ENCODE measurements at regions not wholly inside any gene's neighbourhood (a gene's known extent, or its start where the extent isn't known, plus 50 kb on each side); places are given as distances from the start of the nearest gene placed in this dataset.

DNA sequence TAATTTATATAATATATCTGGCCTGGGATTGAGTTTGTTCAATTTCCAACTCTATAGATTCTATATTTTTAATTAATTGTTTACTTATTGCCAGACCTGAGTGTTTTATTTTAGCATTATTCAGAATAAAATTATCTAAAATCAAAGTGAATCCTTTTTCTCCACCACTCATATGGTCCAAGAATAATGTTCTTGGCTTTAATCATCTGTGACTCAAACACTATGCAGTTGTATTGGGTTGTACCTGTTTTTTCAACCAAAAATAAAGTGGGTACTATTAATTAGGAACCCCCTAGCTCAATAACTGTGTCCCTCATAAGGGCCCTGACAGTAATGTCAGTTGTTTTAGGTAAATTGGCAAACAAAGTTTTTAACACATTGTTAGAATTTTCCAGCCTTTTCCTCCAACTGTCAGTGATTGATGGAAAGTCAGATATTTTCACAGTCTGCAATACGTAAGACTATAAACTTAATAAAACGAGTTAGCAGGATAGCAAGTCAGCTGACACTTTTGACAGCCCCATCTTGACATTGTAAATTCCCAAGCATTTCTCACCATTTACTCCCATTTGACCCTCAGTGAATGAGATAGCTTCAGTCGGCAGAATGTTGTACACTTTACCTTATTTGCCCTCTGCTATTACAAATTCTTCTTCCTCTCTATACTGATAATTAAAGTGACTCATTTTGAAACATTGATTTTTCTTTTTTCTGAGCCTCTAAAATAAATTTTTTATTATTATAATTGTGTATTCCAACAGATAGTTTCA lies 587.4 kb downstream of the METTL4 start:
- DNase-seq (ENCODE audit: low read depth in 3 of 3, low spot score in 2 of 3): no peak

DNA sequence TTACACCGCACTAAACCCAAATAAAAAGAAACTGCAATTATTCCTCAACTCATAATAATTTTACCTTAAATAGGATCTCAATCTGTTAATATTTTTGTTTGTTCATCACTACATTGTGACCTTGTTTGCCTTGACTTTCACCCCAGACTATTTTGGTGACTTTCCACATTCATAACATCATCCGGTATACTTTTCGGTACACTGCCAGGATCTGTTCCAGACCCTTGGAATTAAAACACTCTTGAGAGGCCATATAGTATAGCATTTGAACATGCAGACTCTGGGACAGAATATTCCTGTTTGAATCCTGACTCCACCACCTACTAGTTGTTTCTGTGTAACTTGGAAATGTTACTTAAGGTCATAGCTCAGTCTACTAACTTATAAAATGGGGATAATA lies 577.4 kb downstream of the METTL4 start:
- no peak for DNase-seq (ENCODE audit: low read depth in 3 of 3, low spot score in 2 of 3)

DNA sequence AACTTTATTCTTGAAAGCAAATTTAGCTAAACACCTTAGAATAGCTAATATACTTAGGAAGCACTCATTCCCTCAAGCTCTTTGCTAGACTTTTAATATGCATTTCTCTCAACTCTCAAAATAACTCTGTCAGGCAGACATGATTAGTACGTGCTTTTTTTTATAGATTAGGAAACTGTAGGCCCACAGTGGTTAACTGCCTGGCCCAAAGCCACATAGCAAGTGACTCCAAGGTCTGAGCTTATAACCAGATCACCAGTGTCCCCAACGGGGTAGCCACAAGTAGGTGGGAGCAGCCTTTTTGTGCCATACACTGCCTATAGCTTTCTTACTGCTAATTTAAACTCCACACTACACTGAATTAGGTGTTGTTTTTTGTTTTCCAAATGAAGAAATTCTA lies 576.8 kb downstream of the METTL4 start:
- no peak for DNase-seq (ENCODE audit: low read depth in 3 of 3, low spot score in 2 of 3)

DNA sequence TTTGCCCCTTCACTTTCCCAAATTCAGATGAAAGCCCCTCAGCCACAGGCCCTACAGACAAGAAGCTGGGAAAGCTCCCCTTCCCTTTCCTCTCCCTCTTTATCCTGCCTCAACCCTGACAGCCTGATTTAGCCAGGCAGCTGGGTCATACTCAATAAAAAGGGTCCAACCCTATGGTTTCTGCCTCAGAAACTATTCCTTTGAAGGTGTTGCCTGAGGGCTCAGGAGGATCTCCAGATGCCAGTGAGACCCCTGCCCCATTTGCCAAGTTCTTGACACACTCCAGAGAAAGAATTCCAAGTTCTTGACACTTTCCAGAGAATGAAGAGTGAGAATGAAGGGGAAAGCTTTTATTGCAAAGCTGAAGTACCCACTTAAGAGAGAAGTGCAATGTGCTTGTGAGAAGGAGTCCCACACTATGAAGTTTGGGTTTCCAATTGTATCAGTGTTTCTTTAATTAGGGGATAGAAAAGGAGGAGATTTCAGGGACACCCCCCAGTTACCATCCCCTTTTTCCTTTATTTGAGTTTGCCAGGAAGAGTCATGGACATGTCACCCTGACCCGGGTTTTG lies 576.2 kb downstream of the METTL4 start:
- DNase-seq (ENCODE audit: low read depth in 3 of 3, low spot score in 2 of 3): no peak

DNA sequence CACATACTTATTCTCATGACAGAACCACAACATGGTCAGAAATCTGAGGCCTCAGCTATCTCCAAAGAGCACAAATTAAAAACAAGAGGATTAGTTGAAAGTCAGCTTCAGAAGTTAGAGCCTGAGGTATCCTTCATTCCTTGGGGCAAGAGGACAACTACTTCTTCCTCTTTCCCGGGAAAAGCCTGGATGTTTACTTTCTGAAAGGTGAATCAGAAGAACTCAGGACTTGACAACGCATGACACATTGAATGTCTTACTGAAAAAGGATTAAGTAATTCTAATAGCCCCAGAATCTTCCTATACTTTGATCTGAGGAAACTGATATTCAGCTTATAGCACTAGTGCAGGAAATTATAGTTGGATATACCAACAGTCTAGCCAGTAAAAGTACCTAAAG lies 573.2 kb downstream of the METTL4 start:
- no peak for DNase-seq (ENCODE audit: low read depth in 3 of 3, low spot score in 2 of 3)

DNA sequence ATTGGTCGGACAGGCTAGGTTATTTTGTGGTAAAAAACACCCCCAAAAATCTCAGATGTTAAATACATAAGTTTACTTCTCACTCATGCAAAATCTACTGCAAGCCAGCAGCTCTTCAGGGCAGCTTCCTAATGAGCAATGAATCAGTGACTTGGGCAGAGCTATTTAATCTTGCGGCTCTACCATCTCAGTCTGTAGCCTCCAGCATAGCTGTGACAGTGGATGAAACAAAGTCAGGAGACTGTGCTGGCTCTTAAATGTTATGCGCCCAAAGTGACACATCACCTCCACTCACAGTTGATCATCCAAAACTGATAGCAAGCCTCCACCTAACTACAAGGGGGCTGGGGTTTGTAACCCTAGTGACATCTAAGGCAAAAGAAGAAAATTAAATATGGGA lies 571.9 kb downstream of the METTL4 start:
- DNase-seq (ENCODE audit: low read depth in 3 of 3, low spot score in 2 of 3): no peak

DNA sequence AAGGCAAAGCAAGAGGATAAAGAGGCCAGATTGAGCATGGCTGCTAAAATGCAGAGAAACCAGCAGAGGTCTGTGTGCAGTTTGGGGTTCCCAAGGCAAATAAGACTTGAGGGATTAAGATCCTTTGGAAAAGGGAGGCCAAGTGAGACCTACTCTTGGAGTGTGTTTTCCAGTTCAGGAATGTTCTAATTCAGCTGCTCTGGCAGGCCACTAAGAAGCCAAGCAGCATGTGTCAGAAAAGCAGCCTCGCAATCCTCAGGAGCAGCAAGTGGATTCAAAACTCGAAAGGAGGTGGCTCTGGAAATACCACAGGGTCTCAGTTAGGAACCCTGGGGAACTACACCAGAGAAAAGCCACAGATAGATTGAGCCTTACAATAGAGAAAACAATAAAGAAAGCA lies 569.2 kb downstream of the METTL4 start:
- no peak for DNase-seq (ENCODE audit: low read depth in 3 of 3, low spot score in 2 of 3)

DNA sequence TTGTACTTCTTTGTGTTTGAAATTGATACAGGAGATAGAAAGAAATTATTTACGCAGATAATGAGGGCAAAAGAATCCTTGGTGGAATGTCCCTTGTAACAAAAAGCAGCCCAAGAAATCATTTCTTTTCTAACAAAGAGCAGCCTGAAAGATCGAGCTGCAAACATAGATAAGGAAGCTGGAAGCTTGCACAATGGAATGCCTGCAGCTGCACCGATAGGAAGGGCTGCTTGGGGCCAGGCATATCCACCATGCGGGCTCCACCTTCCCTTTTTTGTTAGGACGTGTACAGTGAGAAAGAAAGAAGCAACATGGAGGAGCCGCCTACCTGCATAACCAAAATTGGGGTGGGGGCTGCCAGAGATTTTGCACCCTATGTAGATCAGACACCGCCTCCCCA lies 568.7 kb downstream of the METTL4 start:
- DNase-seq (ENCODE audit: low read depth in 3 of 3, low spot score in 2 of 3): no peak

DNA sequence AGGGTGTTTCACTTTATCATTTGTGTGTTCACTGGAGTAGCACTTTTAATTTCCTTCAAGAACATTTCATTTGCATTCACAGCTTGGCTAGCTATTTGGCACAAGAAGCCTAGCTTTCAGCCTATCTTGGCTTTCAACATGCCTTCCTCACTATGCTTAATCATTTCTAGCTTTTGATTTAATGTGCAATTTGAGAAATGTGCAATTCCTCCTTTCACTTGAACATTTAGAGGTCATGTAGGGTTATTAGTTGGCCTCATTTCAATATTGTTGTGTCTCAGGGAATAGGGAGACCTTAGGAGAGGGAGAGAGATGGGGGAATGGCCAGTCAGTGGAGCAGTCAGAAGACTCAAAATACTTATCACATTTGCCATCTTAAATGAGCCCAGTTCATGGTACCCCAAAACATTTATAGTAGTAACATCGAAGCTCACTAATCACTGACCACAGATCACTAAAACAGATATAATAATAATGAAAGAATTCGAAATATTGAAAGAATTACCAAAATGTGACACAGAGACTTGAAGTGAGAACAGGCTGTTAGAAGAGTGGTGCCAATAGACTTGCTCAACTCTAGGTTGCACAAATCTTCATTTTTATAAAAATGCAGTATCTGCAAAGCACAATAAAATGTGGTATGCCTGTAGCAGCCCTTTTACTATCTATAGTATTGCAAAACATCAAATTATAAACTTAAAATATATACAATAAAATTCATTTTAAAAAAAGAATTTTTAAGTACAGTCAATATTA lies 561.2 kb downstream of the METTL4 start:
- no peak for DNase-seq (ENCODE audit: low read depth in 3 of 3, low spot score in 2 of 3)

DNA sequence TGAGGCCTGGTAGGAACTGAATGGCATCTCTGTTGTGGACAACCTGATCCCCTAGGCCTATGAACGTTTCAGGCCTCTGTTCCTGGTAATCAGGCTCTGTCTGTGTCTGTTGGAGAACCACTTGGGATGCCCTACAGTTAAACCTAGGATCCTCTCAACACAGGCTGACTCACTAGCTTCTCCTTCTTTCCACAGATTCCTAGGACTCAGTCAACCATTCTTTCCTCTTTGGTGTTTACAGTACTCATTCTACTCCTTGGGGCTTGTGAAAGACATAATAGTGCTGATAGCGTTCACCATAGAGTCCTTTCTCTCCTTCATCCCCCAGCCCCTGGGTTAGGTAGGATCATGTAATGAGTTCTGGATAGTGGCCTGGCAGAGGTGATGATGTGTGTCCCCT lies 544.3 kb downstream of the METTL4 start:
- no peak for DNase-seq (ENCODE audit: low read depth in 3 of 3, low spot score in 2 of 3)

DNA sequence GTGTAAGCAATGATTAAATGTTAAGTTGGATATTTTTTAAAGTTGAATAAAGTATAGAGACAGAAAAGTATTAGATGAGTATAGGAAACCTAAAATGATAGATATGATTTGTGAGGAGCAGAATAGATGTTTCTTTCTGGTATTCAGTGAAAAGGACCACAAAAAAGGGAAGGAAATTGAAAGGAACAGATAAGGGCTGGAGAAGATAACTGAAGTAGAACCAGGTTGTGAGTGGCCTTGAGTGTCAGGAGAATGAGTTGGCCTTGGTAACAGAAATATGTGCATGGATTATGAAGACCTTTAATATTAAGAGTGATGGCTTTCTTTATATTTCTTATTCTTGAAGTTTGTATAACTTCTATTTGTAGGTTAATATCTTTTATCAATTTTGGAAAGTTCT lies 543.5 kb downstream of the METTL4 start:
- no peak for DNase-seq (ENCODE audit: low read depth in 3 of 3, low spot score in 2 of 3)

DNA sequence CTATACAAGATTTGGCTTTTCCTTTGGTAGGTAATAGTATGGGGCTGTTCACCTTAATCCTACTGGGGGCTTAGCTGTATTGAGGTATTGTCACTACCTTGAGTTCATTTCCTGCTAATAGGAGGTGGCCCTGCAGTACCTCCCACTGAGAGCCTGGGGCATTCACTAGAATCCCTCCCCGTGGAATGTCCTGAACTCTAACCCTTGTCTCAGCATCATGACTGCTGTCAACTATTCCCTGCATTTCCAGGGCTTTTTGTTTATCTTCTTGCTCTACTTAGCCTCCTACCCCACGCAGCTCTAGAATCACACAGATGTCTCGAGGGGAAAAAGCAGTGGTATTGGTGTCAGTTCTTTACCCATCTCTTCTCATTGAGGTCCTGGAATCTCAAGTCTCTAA lies 542.3 kb downstream of the METTL4 start:
- DNase-seq (ENCODE audit: low read depth in 3 of 3, low spot score in 2 of 3): no peak

DNA sequence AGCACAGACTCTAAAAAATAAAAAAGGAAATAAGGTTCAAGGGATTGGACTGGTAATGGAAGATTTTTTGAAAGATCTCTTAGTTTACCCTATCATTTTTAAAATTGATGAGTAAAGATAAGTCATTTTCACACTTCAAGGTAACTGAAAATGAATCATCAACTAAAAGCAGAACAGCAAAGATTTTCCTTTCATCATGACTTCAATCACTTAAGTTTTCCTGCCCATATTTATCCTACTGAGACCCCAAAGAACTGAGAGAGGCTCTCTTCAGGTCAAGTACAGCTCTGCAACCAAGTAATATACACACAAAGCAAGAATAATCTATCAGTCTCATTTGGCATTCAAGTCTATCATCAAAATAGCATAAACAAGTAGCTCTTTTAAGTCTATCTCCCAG lies 540.7 kb downstream of the METTL4 start:
- no peak for DNase-seq (ENCODE audit: low read depth in 3 of 3, low spot score in 2 of 3)

DNA sequence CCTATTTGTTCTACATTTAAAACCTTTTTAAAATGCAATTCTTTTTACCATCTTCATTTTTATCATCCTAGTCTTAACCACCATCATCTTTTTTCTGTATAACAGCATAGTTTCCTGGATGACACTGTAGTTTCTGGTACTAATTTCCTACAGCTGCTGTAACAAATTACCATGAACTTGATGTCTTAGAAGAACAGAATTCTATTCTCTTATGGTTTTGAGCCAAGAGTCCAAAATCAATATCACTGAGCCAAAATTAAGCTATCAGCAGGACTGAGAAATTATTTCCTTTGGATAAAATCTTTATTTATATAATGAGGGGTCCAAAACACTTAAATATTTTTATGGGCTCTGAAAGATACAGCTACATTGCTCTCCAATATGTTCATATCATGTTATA lies 539.3 kb downstream of the METTL4 start:
- no peak for DNase-seq (ENCODE audit: low read depth in 3 of 3, low spot score in 2 of 3)

DNA sequence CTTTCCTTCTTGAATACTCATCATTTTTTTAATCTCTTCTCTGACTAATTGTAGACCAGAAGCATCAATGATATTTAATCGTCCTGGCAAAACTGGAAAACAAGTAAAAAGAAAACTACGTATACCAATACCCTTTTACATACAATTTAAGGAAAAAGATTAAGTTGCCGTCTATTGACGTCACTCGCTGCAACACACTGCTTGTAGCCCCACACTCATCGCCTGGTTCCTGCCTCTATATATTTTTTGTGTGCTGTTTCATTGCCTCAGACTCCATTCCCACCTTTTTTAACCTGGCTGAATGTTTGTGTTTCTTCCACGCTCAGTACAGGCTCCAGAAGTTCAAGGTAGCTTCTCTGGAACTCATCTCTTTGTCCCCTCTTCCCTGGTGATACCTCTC lies 536.2 kb downstream of the METTL4 start:
- no peak for DNase-seq (ENCODE audit: low read depth in 3 of 3, low spot score in 2 of 3)

DNA sequence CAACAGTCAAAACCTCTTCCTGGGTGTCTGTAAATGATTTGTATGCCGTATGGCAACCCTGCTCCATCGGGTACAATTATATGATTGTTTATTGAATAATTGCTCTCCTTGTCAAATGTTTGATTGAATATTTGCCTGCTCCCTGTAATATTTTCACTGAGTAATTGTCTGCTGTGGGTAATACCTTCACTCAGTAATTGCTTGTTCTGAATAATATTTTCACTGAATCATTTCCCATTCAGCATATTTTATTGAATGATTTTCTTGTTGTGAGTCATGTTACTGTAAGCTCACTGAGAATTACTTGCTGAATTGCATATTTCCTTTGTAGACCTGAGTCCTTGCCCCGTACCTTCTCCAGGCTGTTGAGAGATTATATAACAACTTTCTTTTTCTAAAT lies 535.2 kb downstream of the METTL4 start:
- DNase-seq (ENCODE audit: low read depth in 3 of 3, low spot score in 2 of 3): no peak

DNA sequence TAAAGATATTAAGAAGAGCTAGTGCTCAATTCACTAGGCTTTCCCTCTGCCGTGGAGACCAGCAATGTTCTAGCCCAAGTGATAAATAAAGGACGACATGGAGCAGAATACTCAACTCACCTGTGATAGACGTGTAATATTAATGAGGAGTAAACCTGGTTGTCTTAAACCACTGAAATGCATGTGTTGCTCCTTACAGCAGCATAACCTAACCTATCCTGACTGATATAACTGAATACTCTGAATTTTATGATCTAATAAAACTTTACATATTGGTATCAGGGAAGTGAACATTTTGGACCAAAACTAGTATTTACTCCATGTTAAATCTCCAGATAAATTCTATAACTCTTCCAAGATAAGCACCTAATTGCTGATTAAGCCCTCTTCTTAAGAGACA lies 531.0 kb downstream of the METTL4 start:
- no peak for DNase-seq (ENCODE audit: low read depth in 3 of 3, low spot score in 2 of 3)

DNA sequence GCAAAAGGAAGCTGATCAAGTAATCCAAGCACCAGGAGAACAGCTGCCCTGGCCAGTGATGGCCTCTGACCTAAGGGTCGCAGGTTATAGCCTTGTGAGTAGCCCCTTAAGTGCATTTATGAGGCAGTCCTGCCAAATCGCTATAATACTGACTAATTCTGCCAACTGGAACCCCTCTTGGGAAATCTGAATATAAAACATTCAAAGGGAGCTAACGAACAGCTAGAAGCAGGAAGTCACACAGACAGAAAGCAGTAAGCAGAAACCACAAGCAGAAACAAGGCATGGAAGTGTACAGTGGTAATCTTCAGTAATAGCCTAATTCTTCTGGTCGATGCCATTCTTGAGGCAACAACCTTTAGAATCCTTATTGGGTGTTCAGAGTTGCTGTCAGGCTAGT lies 521.3 kb downstream of the METTL4 start:
- DNase-seq (ENCODE audit: low read depth in 3 of 3, low spot score in 2 of 3): no peak

DNA sequence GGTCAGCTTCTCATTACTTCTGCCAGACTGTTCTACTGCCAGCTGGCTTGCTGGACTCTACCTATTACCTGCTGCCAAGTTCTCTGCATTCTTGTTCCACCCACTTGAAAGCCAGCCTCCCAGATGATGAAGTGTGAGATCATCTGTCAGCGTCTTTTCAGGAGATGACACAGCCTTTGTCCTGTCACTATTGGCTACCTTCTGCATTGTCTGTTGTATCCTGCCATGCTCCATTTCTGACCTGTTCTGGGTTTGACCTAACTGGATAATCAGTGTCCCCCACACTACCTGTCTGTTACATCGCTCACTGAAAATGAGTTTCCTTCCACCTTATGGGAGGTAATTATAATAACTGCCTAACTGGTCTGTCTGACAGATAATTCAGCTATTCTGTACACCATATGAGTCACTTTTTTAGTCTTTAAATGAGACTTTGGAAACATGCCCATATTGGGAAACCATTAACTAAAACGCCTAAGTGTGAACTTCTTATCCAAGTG lies 520.6 kb downstream of the METTL4 start:
- no peak for DNase-seq (ENCODE audit: low read depth in 3 of 3, low spot score in 2 of 3)

DNA sequence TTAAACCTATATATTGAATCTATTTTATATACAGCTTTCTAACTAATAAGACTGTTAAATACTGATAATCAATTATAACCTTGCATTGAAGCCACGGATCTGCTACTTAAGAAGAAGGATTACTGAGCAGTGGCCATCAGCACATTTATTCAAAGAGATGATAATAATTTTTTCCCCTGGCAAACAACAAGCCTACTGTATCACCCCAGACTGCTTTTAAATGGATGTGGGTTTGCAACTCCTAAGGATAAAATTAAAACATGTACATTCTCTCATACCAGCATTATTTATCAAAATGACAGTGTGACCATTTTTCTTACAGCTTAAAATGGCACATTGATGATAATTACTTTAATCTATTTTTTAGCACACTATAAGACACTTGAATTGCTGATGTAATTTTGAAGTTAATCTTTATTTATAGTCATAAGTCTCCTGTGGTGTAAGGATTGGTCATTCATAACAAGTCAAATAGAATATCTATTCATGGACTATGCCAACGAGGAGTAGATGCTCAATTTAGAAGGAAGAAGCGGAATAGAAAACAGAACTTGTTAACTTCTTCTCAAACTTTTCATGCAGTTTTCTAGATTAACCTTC lies 517.7 kb downstream of the METTL4 start:
- DNase-seq (ENCODE audit: low read depth in 3 of 3, low spot score in 2 of 3): no peak

DNA sequence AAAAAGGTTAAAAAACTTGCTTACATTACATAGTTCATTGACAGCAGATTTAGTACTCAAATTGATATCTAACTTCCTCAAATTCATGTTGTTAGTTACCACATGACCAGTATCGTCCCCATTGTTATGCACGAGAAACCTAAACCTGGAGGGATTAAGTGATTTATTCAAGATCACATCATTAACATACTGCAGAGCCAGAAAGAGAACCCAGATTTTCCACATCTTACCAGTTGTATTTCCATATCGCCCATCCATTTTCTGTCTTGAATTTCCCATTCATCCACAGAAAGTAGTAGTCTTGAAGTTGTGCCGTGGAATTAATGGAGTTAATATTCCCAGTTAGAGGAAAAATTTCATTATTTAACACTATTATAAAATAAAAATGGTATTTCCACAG lies 512.0 kb downstream of the METTL4 start:
- no peak for DNase-seq (ENCODE audit: low read depth in 3 of 3, low spot score in 2 of 3)

DNA sequence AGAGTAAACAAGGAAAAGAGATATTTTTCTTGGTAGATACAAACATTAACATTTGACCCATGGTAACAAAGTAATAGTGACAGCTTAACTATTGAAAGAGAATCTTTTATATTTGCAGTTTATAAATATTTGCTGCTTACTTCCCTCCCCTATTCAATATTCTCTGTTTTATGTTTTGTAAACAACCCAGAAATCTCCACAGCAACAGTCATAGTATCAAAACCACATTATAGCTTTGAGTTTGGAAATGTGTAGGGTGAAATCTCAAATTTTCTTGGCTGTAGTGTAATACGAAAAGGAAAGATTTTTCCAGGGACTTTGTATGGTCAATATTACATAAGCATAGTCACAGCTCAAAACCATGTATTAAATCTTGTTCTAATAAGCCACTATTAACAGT lies 511.2 kb downstream of the METTL4 start:
- no peak for DNase-seq (ENCODE audit: low read depth in 3 of 3, low spot score in 2 of 3)
